DND-41 (cell line): ENCODE measurements at regions not wholly inside any gene's neighbourhood (a gene's known extent, or its start where the extent isn't known, plus 50 kb on each side); places are given as distances from the start of the nearest gene placed in this dataset.

Experiments
- ATAC-seq: fragments of 200-7000 bp; cut with Tn5 transposase; 3 replicates; pipeline ENCODE4 v1.9.1; 2021; ENCODE audit warnings: low read depth; ENCODE audit not compliant: insufficient read depth
- DNase-seq: peaks from one replicate; pipeline ENCODE4 v3.0.0-alpha.2; 2020
- H2AFZ ChIP-seq: 2 replicates; pipeline ENCODE4 v1.6.0; 2012; ENCODE audit warnings: low read depth, low read length
- H3K27ac ChIP-seq: 2 replicates; pipeline ENCODE4 v1.5.1; 2012; ENCODE audit warnings: low read length, inconsistent platforms
- H3K27me3 ChIP-seq: fragments of 200-600 bp; sonication (generic); 2 replicates; pipeline ENCODE4 v1.6.0; 2012; ENCODE audit warnings: low read length, mild to moderate bottlenecking, inconsistent platforms; ENCODE audit not compliant: insufficient read depth, poor library complexity
- H3K36me3 ChIP-seq: 2 replicates; pipeline ENCODE4 v1.5.1; 2012; ENCODE audit warnings: low read length, inconsistent platforms; ENCODE audit not compliant: insufficient read depth
- H3K4me1 ChIP-seq: 2 replicates; pipeline ENCODE4 v1.5.1; 2012; ENCODE audit warnings: mild to moderate bottlenecking, low read length; ENCODE audit not compliant: insufficient read depth
- H3K4me2 ChIP-seq: 2 replicates; pipeline ENCODE4 v1.6.0; 2012; ENCODE audit warnings: mild to moderate bottlenecking, moderate library complexity, low read length, inconsistent platforms; ENCODE audit not compliant: insufficient read depth
- H3K4me3 ChIP-seq, 2 experiments: fragments of 200-600 bp in 1 of 2; shearing (Covaris generic) in 1 of 2; 2 replicates each; pipeline ENCODE4 v1.5.1; 2012 to 2016; ENCODE audit warnings: inconsistent platforms in 2 of 2, low read length in 2 of 2, mild to moderate bottlenecking in 2 of 2, low read depth in 1 of 2, moderate library complexity in 1 of 2
- H3K79me2 ChIP-seq: 2 replicates; pipeline ENCODE4 v1.6.0; 2012; ENCODE audit warnings: low read length, inconsistent platforms; ENCODE audit not compliant: insufficient read depth
- H3K9ac ChIP-seq: 2 replicates; pipeline ENCODE4 v1.6.0; 2012; ENCODE audit warnings: low read depth, mild to moderate bottlenecking, inconsistent platforms, low read length, moderate library complexity
- H3K9me3 ChIP-seq: 2 replicates; pipeline ENCODE4 v1.5.1; 2012; ENCODE audit warnings: low read length, moderate library complexity, mild to moderate bottlenecking, inconsistent platforms; ENCODE audit not compliant: insufficient read depth, severe bottlenecking
- H4K20me1 ChIP-seq: 2 replicates; pipeline ENCODE4 v1.6.0; 2012; ENCODE audit warnings: low read length; ENCODE audit not compliant: insufficient read depth
- EZH2 ChIP-seq: IDR thresholded peaks from 3 replicates; pipeline ENCODE4 v1.6.1; 2012; ENCODE audit warnings: borderline replicate concordance, low read depth, mild to moderate bottlenecking, moderate library complexity, low read length, inconsistent platforms; ENCODE audit not compliant: severe bottlenecking
- TF ChIP-seq, protein P1 (sequence below): IDR thresholded peaks from 2 replicates; pipeline ENCODE4 v1.5.1; 2012; ENCODE audit warnings: borderline replicate concordance, low read length, moderate library complexity, mild to moderate bottlenecking; ENCODE audit not compliant: poor library complexity, severe bottlenecking; ENCODE audit errors: extremely low read depth

DNA sequence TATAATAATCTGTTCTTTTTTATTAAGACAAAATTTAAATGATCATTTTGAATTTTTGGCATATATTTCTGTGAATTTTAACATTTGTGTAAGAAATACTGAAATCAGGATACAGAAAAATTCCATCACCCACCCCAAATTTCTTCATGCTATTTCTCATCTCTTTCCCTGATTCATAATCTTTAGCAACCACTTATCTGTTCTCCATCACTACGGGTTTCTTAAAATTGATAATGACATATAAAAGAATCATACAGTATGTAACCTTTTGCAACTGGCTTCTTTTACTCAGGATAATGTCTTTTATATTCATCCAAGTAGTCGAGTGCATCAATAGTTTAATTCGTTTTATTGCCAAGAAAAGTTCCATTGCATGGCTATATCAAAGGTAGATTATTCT is 1627.0 kb downstream of the PCDH9 start:
- Histone ChIP-seq H3K4me2 (no peak overlapping the region), H3K27me3 (no peaks in the 10 kb centered on the region), H3K4me3 (no peak overlapping the region), H3K27ac (no peak overlapping the region), H3K36me3 (no peaks in the 10 kb centered on the region), H3K4me1 (no peaks in the 10 kb centered on the region), H3K9me3 (no peaks in the 10 kb centered on the region), H2AFZ (no peak overlapping the region), H3K79me2 (no peaks in the 10 kb centered on the region), H3K9ac (no peak overlapping the region), H4K20me1 (no peaks in the 10 kb centered on the region)
- TF ChIP-seq, protein P1, sequence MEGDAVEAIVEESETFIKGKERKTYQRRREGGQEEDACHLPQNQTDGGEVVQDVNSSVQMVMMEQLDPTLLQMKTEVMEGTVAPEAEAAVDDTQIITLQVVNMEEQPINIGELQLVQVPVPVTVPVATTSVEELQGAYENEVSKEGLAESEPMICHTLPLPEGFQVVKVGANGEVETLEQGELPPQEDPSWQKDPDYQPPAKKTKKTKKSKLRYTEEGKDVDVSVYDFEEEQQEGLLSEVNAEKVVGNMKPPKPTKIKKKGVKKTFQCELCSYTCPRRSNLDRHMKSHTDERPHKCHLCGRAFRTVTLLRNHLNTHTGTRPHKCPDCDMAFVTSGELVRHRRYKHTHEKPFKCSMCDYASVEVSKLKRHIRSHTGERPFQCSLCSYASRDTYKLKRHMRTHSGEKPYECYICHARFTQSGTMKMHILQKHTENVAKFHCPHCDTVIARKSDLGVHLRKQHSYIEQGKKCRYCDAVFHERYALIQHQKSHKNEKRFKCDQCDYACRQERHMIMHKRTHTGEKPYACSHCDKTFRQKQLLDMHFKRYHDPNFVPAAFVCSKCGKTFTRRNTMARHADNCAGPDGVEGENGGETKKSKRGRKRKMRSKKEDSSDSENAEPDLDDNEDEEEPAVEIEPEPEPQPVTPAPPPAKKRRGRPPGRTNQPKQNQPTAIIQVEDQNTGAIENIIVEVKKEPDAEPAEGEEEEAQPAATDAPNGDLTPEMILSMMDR: no peak
- TF ChIP-seq EZH2: no peak
- no peak for DNase-seq
- ATAC-seq: no peak

DNA sequence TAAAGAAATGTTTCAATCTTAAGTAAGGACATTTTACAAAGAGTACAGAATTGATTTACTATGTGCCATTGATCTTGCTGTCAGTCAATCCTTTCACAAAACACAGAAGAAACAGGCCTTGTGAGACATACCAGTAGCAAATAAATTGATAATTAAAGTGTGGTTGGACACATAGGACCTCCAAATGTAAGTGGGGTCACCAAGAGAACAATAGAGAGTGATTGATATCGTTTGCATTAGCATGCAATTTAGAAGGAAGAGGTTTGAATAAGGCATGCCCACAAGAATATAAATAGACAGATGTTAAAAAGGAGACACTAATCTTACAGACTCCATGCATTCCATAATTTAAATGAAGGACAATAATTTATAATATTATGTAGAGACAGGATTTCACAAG is 1628.3 kb downstream of the PCDH9 start:
- ATAC-seq (no peak), DNase-seq (no peak)
- no peak overlapping the region for H3K9ac ChIP-seq
- no peaks in the 10 kb centered on the region for H3K27me3 ChIP-seq
- no peak overlapping the region for H2AFZ ChIP-seq
- no peak overlapping the region for H3K4me2 ChIP-seq
- no peaks in the 10 kb centered on the region for H3K9me3 ChIP-seq
- TF ChIP-seq, protein P1: no peak
- TF ChIP-seq EZH2: no peak
- H3K4me1 ChIP-seq: no peaks in the 10 kb centered on the region
- no peaks in the 10 kb centered on the region for H3K79me2 ChIP-seq
- H4K20me1 ChIP-seq: no peaks in the 10 kb centered on the region
- H3K4me3 ChIP-seq: no peak overlapping the region
- no peaks in the 10 kb centered on the region for H3K36me3 ChIP-seq
- H3K27ac ChIP-seq: no peak overlapping the region

DNA sequence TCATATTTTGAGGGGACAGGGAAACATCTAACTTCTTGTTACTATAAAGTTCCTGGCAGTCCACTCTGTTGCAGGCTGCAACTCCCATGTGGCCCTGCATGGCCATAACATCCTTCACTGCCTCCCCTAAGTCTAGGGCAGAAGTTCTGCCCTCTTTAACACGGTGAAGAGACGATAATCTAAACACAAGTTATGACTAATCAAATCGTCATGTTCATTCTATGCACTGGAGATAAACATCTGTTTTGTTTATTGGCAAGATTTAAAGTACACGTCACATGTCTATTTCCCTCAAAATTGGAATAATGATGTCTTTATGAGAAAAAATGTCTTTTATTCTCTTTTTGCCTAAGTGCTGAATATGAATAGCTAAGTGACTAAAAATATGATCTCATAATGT is 1629.4 kb downstream of the PCDH9 start:
- ATAC-seq (no peak), DNase-seq (no peak)
- Histone ChIP-seq H2AFZ (no peak overlapping the region), H3K9ac (no peak overlapping the region), H3K4me1 (no peaks in the 10 kb centered on the region), H3K9me3 (no peaks in the 10 kb centered on the region), H3K4me3 (no peak overlapping the region), H3K79me2 (no peaks in the 10 kb centered on the region), H4K20me1 (no peaks in the 10 kb centered on the region), H3K4me2 (no peak overlapping the region), H3K36me3 (no peaks in the 10 kb centered on the region), H3K27me3 (no peaks in the 10 kb centered on the region), H3K27ac (no peak overlapping the region)
- TF ChIP-seq, protein P1: no peak
- TF ChIP-seq EZH2: no peak
